CD14-positive monocyte (primary cell): ENCODE measurements at regions not wholly inside any gene's neighbourhood (a gene's known extent, or its start where the extent isn't known, plus 50 kb on each side); places are given as distances from the start of the nearest gene placed in this dataset.

Source experiments
- DNase-seq, 3 donors: peaks; one replicate each; pipeline ENCODE4 v3.0.0-alpha.2; 2011 to 2022
- H2AFZ ChIP-seq: 2 replicates; pipeline ENCODE4 v1.6.0; 2012; ENCODE audit warnings: mild to moderate bottlenecking, low read depth, low read length, inconsistent platforms; ENCODE audit not compliant: insufficient read depth, poor library complexity, severe bottlenecking
- H3K27ac ChIP-seq, 2 donors: 1 replicate in 1 of 2; 2 replicates in 1 of 2; pipeline ENCODE4 v1.5.1; 2012 to 2013; ENCODE audit warnings: low read length in 2 of 2, control low read depth in 1 of 2, inconsistent platforms in 1 of 2, low read depth in 1 of 2, mild to moderate bottlenecking in 1 of 2
- H3K27me3 ChIP-seq, 2 donors: one replicate each; pipeline versions ENCODE4 v1.6.0 to v1.6.1; 2011 to 2013; ENCODE audit warnings: low read length in 2 of 2; ENCODE audit not compliant: control insufficient read depth in 2 of 2, insufficient read depth in 2 of 2
- H3K36me3 ChIP-seq, 2 donors: replicated peaks in 1 of 2; 1 replicate in 1 of 2; 2 replicates in 1 of 2; pipeline versions ENCODE4 v1.5.1 to v1.6.1; 2012 to 2013; ENCODE audit warnings: low read length in 2 of 2, control low read depth in 1 of 2, inconsistent platforms in 1 of 2, mild to moderate bottlenecking in 1 of 2; ENCODE audit not compliant: insufficient read depth in 2 of 2, control insufficient read depth in 1 of 2
- H3K4me1 ChIP-seq, 2 donors: 1 replicate in 1 of 2; 2 replicates in 1 of 2; pipeline versions ENCODE4 v1.5.1 to v1.6.1; 2012 to 2013; ENCODE audit warnings: low read length in 2 of 2, control low read depth in 1 of 2, inconsistent platforms in 1 of 2, mild to moderate bottlenecking in 1 of 2, moderate library complexity in 1 of 2; ENCODE audit not compliant: insufficient read depth in 2 of 2, control insufficient read depth in 1 of 2
- H3K4me2 ChIP-seq: replicated peaks from 2 replicates; pipeline ENCODE3; 2012; ENCODE audit warnings: low read length, moderate library complexity, mild to moderate bottlenecking; ENCODE audit not compliant: poor library complexity, severe bottlenecking; ENCODE audit errors: extremely low read depth
- H3K4me3 ChIP-seq, 3 experiments: fragments of 200-600 bp in 1 of 3; sonication (generic) in 1 of 3; replicated peaks in 1 of 3; 1 replicate in 2 of 3; 2 replicates in 1 of 3; pipeline ENCODE4 v1.5.1; 2011 to 2013; ENCODE audit warnings: low read length in 3 of 3, mild to moderate bottlenecking in 3 of 3, control low read depth in 2 of 3, low read depth in 2 of 3, inconsistent platforms in 1 of 3, moderate library complexity in 1 of 3
- H3K79me2 ChIP-seq: 2 replicates; pipeline ENCODE4 v1.6.0; 2012; ENCODE audit warnings: mild to moderate bottlenecking, control low read depth, inconsistent platforms, low read length, moderate library complexity; ENCODE audit not compliant: insufficient read depth
- H3K9ac ChIP-seq: 2 replicates; pipeline ENCODE4 v1.6.0; 2017; ENCODE audit warnings: low read length, mild to moderate bottlenecking; ENCODE audit not compliant: insufficient read depth, poor library complexity, severe bottlenecking
- H3K9me3 ChIP-seq, 2 donors: replicated peaks in 1 of 2; 1 replicate in 1 of 2; 2 replicates in 1 of 2; pipeline versions ENCODE4 v1.5.1 to v1.6.1; 2012 to 2013; ENCODE audit warnings: low read length in 2 of 2, control low read depth in 1 of 2; ENCODE audit not compliant: control insufficient read depth in 1 of 2, insufficient read depth in 1 of 2
- H4K20me1 ChIP-seq: 2 replicates; pipeline ENCODE4 v1.6.0; 2012; ENCODE audit warnings: mild to moderate bottlenecking, low read length, control low read depth, moderate library complexity; ENCODE audit not compliant: insufficient read depth
- H3K27ac Mint-ChIP-seq, 7 donors: one replicate each; pipeline ENCODE4 v1.8.0; 2020; ENCODE audit warnings: mild to moderate bottlenecking in 7 of 7, mixed read lengths in 7 of 7, moderate library complexity in 6 of 7, inconsistent platforms in 2 of 7
- H3K27me3 Mint-ChIP-seq, 3 donors: one replicate each; pipeline ENCODE4 v1.8.0; 2021 to 2022; ENCODE audit warnings: low read depth in 3 of 3, mild to moderate bottlenecking in 3 of 3, mixed read lengths in 3 of 3, moderate library complexity in 3 of 3, inconsistent platforms in 1 of 3
- H3K36me3 Mint-ChIP-seq, 2 donors: one replicate each; pipeline ENCODE4 v1.8.0; 2020; ENCODE audit warnings: mixed read lengths in 2 of 2, inconsistent platforms in 1 of 2, mild to moderate bottlenecking in 1 of 2
- H3K4me1 Mint-ChIP-seq: one replicate; pipeline ENCODE4 v1.8.0; 2020; ENCODE audit warnings: mild to moderate bottlenecking, mixed read lengths
- H3K4me3 Mint-ChIP-seq, 2 donors: one replicate each; pipeline ENCODE4 v1.8.0; 2020; ENCODE audit warnings: mild to moderate bottlenecking in 2 of 2, mixed read lengths in 2 of 2, moderate library complexity in 1 of 2
- H3K9me3 Mint-ChIP-seq, 7 donors: one replicate each; pipeline ENCODE4 v1.8.0; 2020 to 2022; ENCODE audit warnings: mixed read lengths in 7 of 7, mild to moderate bottlenecking in 6 of 7, moderate library complexity in 6 of 7, inconsistent platforms in 2 of 7
- WGBS: methylation state at CpG from one replicate; pipeline ENCODE4 v1.1.5; 2013; ENCODE audit warnings: missing lambda C conversion rate; ENCODE audit not compliant: insufficient coverage; 5-methylcytosine and 5-hydroxymethylcytosine counted together
- intact Hi-C, 2 donors: fragments of 100-400 bp; cut with micrococcal nuclease; formaldehyde crosslinking; loops; one replicate each; pipeline versions ENCODE4 v1.15.0 to v1.15.1; 2023
- TF ChIP-seq, protein P1 (sequence below): fragments of 200-600 bp; IDR thresholded peaks from one replicate; pipeline ENCODE4 v1.8.0; 2022; ENCODE audit warnings: antibody characterized with exemption, mild to moderate bottlenecking

DNA sequence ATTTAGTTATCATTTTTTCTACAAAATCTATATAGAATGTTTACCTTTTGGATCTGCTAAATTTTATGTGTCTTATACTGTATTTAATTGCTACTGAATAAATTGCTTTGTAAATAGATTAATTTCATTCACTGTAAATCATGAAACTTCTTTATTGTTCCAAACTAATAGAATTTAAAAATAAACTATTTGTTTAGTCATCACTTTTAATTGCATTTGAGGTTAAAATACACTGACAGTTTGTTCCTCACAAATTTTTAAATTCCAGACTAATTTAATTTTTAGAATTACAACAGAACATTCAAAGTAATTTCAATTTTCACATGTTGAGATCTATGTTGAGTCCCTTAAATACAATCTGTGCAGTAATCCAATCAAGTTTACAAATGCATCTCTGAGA is 1633.2 kb upstream of the NUDT12 start:
- no peaks in the 10 kb centered on the region for H3K36me3 ChIP-seq
- no peak overlapping the region for H3K27ac ChIP-seq
- no peak overlapping the region for H3K9ac ChIP-seq
- DNase-seq, result no peak
- no peaks in the 10 kb centered on the region for H3K4me1 ChIP-seq
- H3K36me3 Mint-ChIP-seq, result no peaks in the 10 kb centered on the region
- no peaks in the 10 kb centered on the region for H3K4me1 Mint-ChIP-seq
- no peaks in the 10 kb centered on the region for H3K79me2 ChIP-seq
- intact Hi-C loops, result no loop called here
- no peaks in the 10 kb centered on the region for H3K27me3 ChIP-seq
- no peaks in the 10 kb centered on the region for H4K20me1 ChIP-seq
- H3K27me3 Mint-ChIP-seq, result no peaks in the 10 kb centered on the region
- H3K4me3 ChIP-seq, result no peak overlapping the region
- H3K27ac Mint-ChIP-seq, result no peak overlapping the region
- H3K4me2 ChIP-seq, result no peak overlapping the region
- TF ChIP-seq, protein P1, sequence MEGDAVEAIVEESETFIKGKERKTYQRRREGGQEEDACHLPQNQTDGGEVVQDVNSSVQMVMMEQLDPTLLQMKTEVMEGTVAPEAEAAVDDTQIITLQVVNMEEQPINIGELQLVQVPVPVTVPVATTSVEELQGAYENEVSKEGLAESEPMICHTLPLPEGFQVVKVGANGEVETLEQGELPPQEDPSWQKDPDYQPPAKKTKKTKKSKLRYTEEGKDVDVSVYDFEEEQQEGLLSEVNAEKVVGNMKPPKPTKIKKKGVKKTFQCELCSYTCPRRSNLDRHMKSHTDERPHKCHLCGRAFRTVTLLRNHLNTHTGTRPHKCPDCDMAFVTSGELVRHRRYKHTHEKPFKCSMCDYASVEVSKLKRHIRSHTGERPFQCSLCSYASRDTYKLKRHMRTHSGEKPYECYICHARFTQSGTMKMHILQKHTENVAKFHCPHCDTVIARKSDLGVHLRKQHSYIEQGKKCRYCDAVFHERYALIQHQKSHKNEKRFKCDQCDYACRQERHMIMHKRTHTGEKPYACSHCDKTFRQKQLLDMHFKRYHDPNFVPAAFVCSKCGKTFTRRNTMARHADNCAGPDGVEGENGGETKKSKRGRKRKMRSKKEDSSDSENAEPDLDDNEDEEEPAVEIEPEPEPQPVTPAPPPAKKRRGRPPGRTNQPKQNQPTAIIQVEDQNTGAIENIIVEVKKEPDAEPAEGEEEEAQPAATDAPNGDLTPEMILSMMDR, result no peak
- H3K4me3 Mint-ChIP-seq, result no peak overlapping the region
- H2AFZ ChIP-seq, result no peak overlapping the region
- peaks cover 2 to 4% of the 10 kb centered on the region in 2 donors for H3K9me3 ChIP-seq
- H3K9me3 Mint-ChIP-seq, result peaks cover 2 to 13% (median 4%) of the 10 kb centered on the region in 7 donors

DNA sequence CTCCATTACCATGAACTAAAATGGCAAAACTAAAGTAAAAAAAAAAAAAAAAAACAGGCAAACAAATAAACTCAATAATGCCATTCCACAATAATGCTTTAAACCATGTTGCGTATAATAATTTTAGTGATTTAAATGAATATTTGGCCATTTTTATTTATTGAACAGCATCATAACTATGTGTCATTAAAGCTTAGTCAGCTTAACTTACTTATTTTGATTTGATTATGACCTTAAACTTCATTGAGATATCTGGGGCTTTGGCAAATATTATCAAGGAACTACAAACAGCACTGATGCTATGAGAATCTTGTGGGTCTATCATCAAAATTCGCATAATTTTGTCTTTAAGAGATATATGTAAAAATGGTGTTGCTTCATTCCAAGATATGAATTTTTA is 1610.3 kb upstream of the NUDT12 start:
- H3K79me2 ChIP-seq, result no peaks in the 10 kb centered on the region
- no peak overlapping the region for H3K27ac Mint-ChIP-seq
- H4K20me1 ChIP-seq, result no peaks in the 10 kb centered on the region
- H3K4me3 ChIP-seq, result no peak overlapping the region
- H3K27me3 ChIP-seq, result no peaks in the 10 kb centered on the region
- TF ChIP-seq, protein P1, result no peak
- peaks cover 0 to 5% of the 10 kb centered on the region in 2 donors for H3K9me3 ChIP-seq
- no peaks in the 10 kb centered on the region for H3K4me1 ChIP-seq
- no peaks in the 10 kb centered on the region for H3K36me3 Mint-ChIP-seq
- H3K27me3 Mint-ChIP-seq, result peaks cover 0 to 2% (median 0%) of the 10 kb centered on the region in 3 donors
- intact Hi-C loops, result no loop called here
- no peak overlapping the region for H2AFZ ChIP-seq
- no peak overlapping the region for H3K4me3 Mint-ChIP-seq
- no peak overlapping the region for H3K27ac ChIP-seq
- H3K9me3 Mint-ChIP-seq, result peaks cover 0 to 4% (median 0%) of the 10 kb centered on the region in 7 donors
- WGBS, result no CpG with 5 or more reads among the region's 2 CpGs
- no peaks in the 10 kb centered on the region for H3K36me3 ChIP-seq
- H3K4me2 ChIP-seq, result no peak overlapping the region
- no peak for DNase-seq
- no peak overlapping the region for H3K9ac ChIP-seq
- no peaks in the 10 kb centered on the region for H3K4me1 Mint-ChIP-seq
